GM12892 (cell line): ENCODE measurements at regions not wholly inside any gene's neighbourhood (a gene's known extent, or its start where the extent isn't known, plus 50 kb on each side); places are given as distances from the start of the nearest gene placed in this dataset.

Experiments
- POLR2A ChIP-seq: IDR thresholded peaks from 2 replicates; pipeline ENCODE4 v1.6.1; 2011; ENCODE audit warnings: low read depth, low read length, control low read depth
- POLR2AphosphoS5 ChIP-seq: IDR thresholded peaks from 2 replicates; pipeline ENCODE4 v1.6.1; 2011; ENCODE audit warnings: low read depth, low read length, control low read depth
- TAF1 ChIP-seq: IDR thresholded peaks from 2 replicates; pipeline ENCODE4 v1.6.1; 2011; ENCODE audit warnings: low read depth, mild to moderate bottlenecking, control low read depth, low read length, borderline replicate concordance

DNA sequence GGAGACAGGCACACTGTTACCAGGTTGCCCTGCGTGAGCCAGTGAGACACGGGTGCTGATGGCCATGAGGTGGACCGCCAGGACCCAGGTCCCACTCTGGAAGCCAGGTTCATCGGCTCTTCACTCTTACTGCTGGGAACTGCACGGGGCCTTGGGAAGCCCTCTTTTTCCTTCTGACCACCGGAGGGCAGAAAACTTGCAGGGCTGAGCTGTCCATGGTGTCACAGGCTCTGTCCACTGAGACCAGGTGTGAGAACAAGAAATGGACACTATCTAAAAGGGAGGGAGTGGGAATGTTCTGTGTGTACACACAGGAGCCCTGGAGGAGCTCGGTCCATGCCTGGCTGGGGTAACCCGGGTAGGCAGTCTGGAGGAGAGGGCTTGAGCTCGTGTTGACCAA, 93.4 kb downstream of the UQCRFS1 start:
- TF ChIP-seq POLR2AphosphoS5 (no peak), POLR2A (no peak), TAF1 (no peak)
